Activated CD8-positive, alpha-beta memory T cell treated with anti-CD3 and anti-CD28 coated beads, Interleukin-2, amount 50 U/mL, for 48 hours (primary cell): ENCODE measurements at regions not wholly inside any gene's neighbourhood (a gene's known extent, or its start where the extent isn't known, plus 50 kb on each side); places are given as distances from the start of the nearest gene placed in this dataset.
"Not testable (repeated sequence)": the region's sequence is repeated elsewhere in the genome, so short reads cannot be mapped to it uniquely, and the experiment has no call there.

Source experiments
- DNase-seq: peaks from one replicate; pipeline ENCODE4 v3.0.0-alpha.2; 2020

- no peak for DNase-seq
Measured at GRCh38 chr6:137787016-137787415, 80.0 kb upstream of the TNFAIP3 start.

- no peak for DNase-seq
Measured at GRCh38 chr6:137788248-137788647, 78.8 kb upstream of the TNFAIP3 start.

GRCh38 chr6:137791281-137792159 is 75.5 kb upstream of the TNFAIP3 start:
- DNase-seq: no peak

- no peak for DNase-seq
Measured at GRCh38 chr6:137792160-137793033, 74.7 kb upstream of the TNFAIP3 start.

- DNase-seq: no peak
Measured at GRCh38 chr6:137793805-137794515, 73.1 kb upstream of the TNFAIP3 start.

- DNase-seq: no peak
Measured at GRCh38 chr6:137794516-137795201, 72.4 kb upstream of the TNFAIP3 start.

GRCh38 chr6:137795501-137795900 is 71.6 kb upstream of the TNFAIP3 start:
- no peak for DNase-seq

GRCh38 chr6:137798261-137798660 is 68.8 kb upstream of the TNFAIP3 start:
- no peak for DNase-seq

- no peak for DNase-seq
Measured at GRCh38 chr6:137798846-137799245, 68.2 kb upstream of the TNFAIP3 start.

- DNase-seq: no peak
Measured at GRCh38 chr6:137799950-137800568, 67.0 kb upstream of the TNFAIP3 start.

- DNase-seq: no peak
Measured at GRCh38 chr6:137800762-137801161, 66.3 kb upstream of the TNFAIP3 start.

- DNase-seq: no peak
Measured at GRCh38 chr6:137801352-137802114, 65.5 kb upstream of the TNFAIP3 start.

- no peak for DNase-seq
Measured at GRCh38 chr6:137802408-137803182, 64.5 kb upstream of the TNFAIP3 start.

GRCh38 chr6:137804637-137805036 is 62.4 kb upstream of the TNFAIP3 start:
- no peak for DNase-seq

GRCh38 chr6:137805622-137806021 is 61.4 kb upstream of the TNFAIP3 start:
- no peak for DNase-seq

- DNase-seq: no peak
Measured at GRCh38 chr6:137806914-137807682, 60.0 kb upstream of the TNFAIP3 start.

- no peak for DNase-seq
Measured at GRCh38 chr6:137808191-137808590, 58.9 kb upstream of the TNFAIP3 start.

- no peak for DNase-seq
Measured at GRCh38 chr6:137808836-137809315, 58.2 kb upstream of the TNFAIP3 start.

GRCh38 chr6:137809895-137810553 is 57.0 kb upstream of the TNFAIP3 start:
- not testable (repeated sequence) for DNase-seq
